H9 (cell line): ENCODE measurements at regions not wholly inside any gene's neighbourhood (a gene's known extent, or its start where the extent isn't known, plus 50 kb on each side); places are given as distances from the start of the nearest gene placed in this dataset.

Experiments
- DNase-seq: peaks from one replicate; pipeline ENCODE4 v3.0.0-alpha.2; 2017
- H2AFZ ChIP-seq: one replicate; pipeline ENCODE4 v1.6.1; 2013; ENCODE audit warnings: mild to moderate bottlenecking, low read length, control low read depth, moderate library complexity
- H2AK5ac ChIP-seq: 2 replicates; pipeline ENCODE4 v1.6.1; 2013; ENCODE audit warnings: low read length, control low read depth, mixed read lengths; ENCODE audit not compliant: insufficient read length
- H2BK120ac ChIP-seq: one replicate; pipeline ENCODE4 v1.6.1; 2013; ENCODE audit warnings: low read depth, mild to moderate bottlenecking, low read length, control low read depth, inconsistent platforms; ENCODE audit not compliant: poor library complexity, severe bottlenecking
- H2BK12ac ChIP-seq: 2 replicates; pipeline ENCODE4 v1.6.1; 2013; ENCODE audit warnings: low read length, control low read depth, mixed read lengths, low read depth; ENCODE audit not compliant: insufficient read length
- H2BK15ac ChIP-seq: 2 replicates; pipeline ENCODE4 v1.6.1; 2013; ENCODE audit warnings: low read depth, low read length, control low read depth
- H2BK20ac ChIP-seq: one replicate; pipeline ENCODE4 v1.6.1; 2013; ENCODE audit warnings: low read depth, mild to moderate bottlenecking, low read length, control low read depth, inconsistent platforms; ENCODE audit not compliant: poor library complexity, severe bottlenecking
- H2BK5ac ChIP-seq: 2 replicates; pipeline ENCODE4 v1.6.1; 2013; ENCODE audit warnings: low read length, control low read depth, mixed read lengths; ENCODE audit not compliant: insufficient read length
- H3K14ac ChIP-seq: 2 replicates; pipeline ENCODE4 v1.6.1; 2013; ENCODE audit warnings: low read length, control low read depth; ENCODE audit not compliant: insufficient read depth
- H3K18ac ChIP-seq: 2 replicates; pipeline ENCODE4 v1.6.1; 2013; ENCODE audit warnings: low read depth, mild to moderate bottlenecking, mixed read lengths, low read length, control low read depth; ENCODE audit not compliant: insufficient read length
- H3K23ac ChIP-seq: 2 replicates; pipeline ENCODE4 v1.6.1; 2013; ENCODE audit warnings: low read length, control low read depth, mixed read lengths, low read depth; ENCODE audit not compliant: insufficient read length
- H3K23me2 ChIP-seq: 2 replicates; pipeline ENCODE4 v1.6.1; 2013; ENCODE audit warnings: low read depth, mild to moderate bottlenecking, mixed read lengths, low read length, control low read depth; ENCODE audit not compliant: insufficient read length, poor library complexity, severe bottlenecking
- H3K27ac ChIP-seq: 2 replicates; pipeline ENCODE4 v1.5.1; 2013; ENCODE audit warnings: low read length, control low read depth, mixed read lengths, low read depth; ENCODE audit not compliant: insufficient read length
- H3K27me3 ChIP-seq: 2 replicates; pipeline ENCODE4 v1.6.1; 2013; ENCODE audit warnings: low read length, control low read depth, inconsistent platforms; ENCODE audit not compliant: insufficient read depth
- H3K4ac ChIP-seq: 2 replicates; pipeline ENCODE4 v1.6.1; 2013; ENCODE audit warnings: low read depth, mild to moderate bottlenecking, control low read depth, inconsistent platforms, low read length, moderate library complexity
- H3K4me1 ChIP-seq: 2 replicates; pipeline ENCODE4 v1.6.1; 2013; ENCODE audit warnings: low read length, control low read depth, inconsistent platforms; ENCODE audit not compliant: insufficient read depth
- H3K4me2 ChIP-seq: 2 replicates; pipeline ENCODE4 v1.6.1; 2013; ENCODE audit warnings: low read length, control low read depth, mixed read lengths; ENCODE audit not compliant: insufficient read length, insufficient read depth
- H3K56ac ChIP-seq: 2 replicates; pipeline ENCODE4 v1.6.1; 2013; ENCODE audit warnings: low read depth, mild to moderate bottlenecking, mixed read lengths, low read length, control low read depth; ENCODE audit not compliant: insufficient read length
- H3K79me1 ChIP-seq: 2 replicates; pipeline ENCODE4 v1.6.1; 2013; ENCODE audit warnings: low read depth, mild to moderate bottlenecking, moderate library complexity, low read length, control low read depth, inconsistent platforms; ENCODE audit not compliant: insufficient read depth, poor library complexity, severe bottlenecking
- H3K79me2 ChIP-seq: 2 replicates; pipeline ENCODE4 v1.6.1; 2013; ENCODE audit warnings: low read length, control low read depth, inconsistent platforms; ENCODE audit not compliant: insufficient read depth
- H3K9ac ChIP-seq: 2 replicates; pipeline ENCODE4 v1.6.1; 2013; ENCODE audit warnings: low read length, control low read depth, mixed read lengths; ENCODE audit not compliant: insufficient read length; ENCODE audit errors: extremely low read depth
- H3K9me3 ChIP-seq: one replicate; pipeline ENCODE4 v1.6.1; 2013; ENCODE audit warnings: low read depth, low read length, inconsistent platforms; ENCODE audit not compliant: control insufficient read depth
- H3T11ph ChIP-seq: one replicate; pipeline ENCODE4 v1.6.1; 2013; ENCODE audit warnings: mild to moderate bottlenecking, low read length, control low read depth, inconsistent platforms
- H4K20me1 ChIP-seq: one replicate; pipeline ENCODE4 v1.6.1; 2013; ENCODE audit not compliant: control insufficient read depth, insufficient read length, insufficient read depth
- H4K5ac ChIP-seq: 2 replicates; pipeline ENCODE4 v1.6.1; 2013; ENCODE audit warnings: low read depth, mild to moderate bottlenecking, mixed read lengths, low read length, control low read depth; ENCODE audit not compliant: insufficient read length
- H4K8ac ChIP-seq: replicated peaks from 2 replicates; pipeline ENCODE4 v1.6.1; 2013; ENCODE audit warnings: low read length, control low read depth, mixed read lengths, low read depth; ENCODE audit not compliant: insufficient read length
- H4K91ac ChIP-seq: 2 replicates; pipeline ENCODE4 v1.6.1; 2013; ENCODE audit warnings: low read depth, mild to moderate bottlenecking, moderate library complexity, mixed read lengths, low read length, control low read depth; ENCODE audit not compliant: insufficient read length
- H3K27ac Mint-ChIP-seq, 3 experiments: 2 replicates in 2 of 3; 3 replicates in 1 of 3; pipeline ENCODE4 v1.8.0; 2020 to 2021; ENCODE audit warnings: mixed read lengths in 3 of 3, mild to moderate bottlenecking in 1 of 3, moderate library complexity in 1 of 3
- H3K27me3 Mint-ChIP-seq: 2 replicates; pipeline ENCODE4 v1.8.0; 2021; ENCODE audit warnings: low read depth, mild to moderate bottlenecking, moderate library complexity, mixed read lengths
- H3K36me3 Mint-ChIP-seq, 3 experiments: 2 replicates in 2 of 3; 3 replicates in 1 of 3; pipeline ENCODE4 v1.8.0; 2020 to 2021; ENCODE audit warnings: low read depth in 3 of 3, mixed read lengths in 3 of 3; ENCODE audit not compliant: insufficient read depth in 1 of 3
- H3K4me1 Mint-ChIP-seq, 2 experiments: 2 replicates each; pipeline ENCODE4 v1.8.0; 2020; ENCODE audit warnings: mixed read lengths in 2 of 2
- H3K4me3 Mint-ChIP-seq, 2 experiments: 2 replicates in 1 of 2; 3 replicates in 1 of 2; pipeline ENCODE4 v1.8.0; 2020 to 2021; ENCODE audit warnings: mild to moderate bottlenecking in 2 of 2, mixed read lengths in 2 of 2, moderate library complexity in 1 of 2
- H3K9me3 Mint-ChIP-seq, 2 experiments: 2 replicates in 1 of 2; 3 replicates in 1 of 2; pipeline ENCODE4 v1.8.0; 2020; ENCODE audit warnings: mild to moderate bottlenecking in 2 of 2, mixed read lengths in 2 of 2, moderate library complexity in 1 of 2
- WGBS: extraction: QIAGEN DNeasy Blood & Tissue Kit; methylation state at CpG from one replicate; pipeline ENCODE4 v1.1.7; 2013; ENCODE audit warnings: missing lambda C conversion rate, low lambda C conversion rate, mixed read lengths; ENCODE audit not compliant: insufficient read length; ENCODE audit errors: extremely low coverage; 5-methylcytosine and 5-hydroxymethylcytosine counted together
- TF ChIP-seq, protein P1 (sequence below): fragments of 200-600 bp; sonication (generic); conservative IDR thresholded peaks from 3 replicates; pipeline ENCODE4 v1.8.0; 2021; ENCODE audit warnings: antibody characterized with exemption, mild to moderate bottlenecking

GRCh38 chr2:67879586-67880290 is 183.1 kb downstream of the C1D start:
- WGBS = no CpG with 5 or more reads among the region's 4 CpGs
- Histone ChIP-seq H2AFZ (no peak overlapping the region), H4K5ac (no peak overlapping the region), H2BK20ac (no peak overlapping the region), H3K4me1 (peaks cover 2% of the 10 kb centered on the region; the same call in 1 of the 2 replicates), H3K4me2 (no peak overlapping the region), H3K9ac (no peak overlapping the region), H4K8ac (no peak overlapping the region), H2BK5ac (no peak overlapping the region), H2AK5ac (no peak overlapping the region), H3K79me2 (no peaks in the 10 kb centered on the region), H3K23me2 (no peaks in the 10 kb centered on the region), H2BK12ac (no peak overlapping the region), H3K23ac (no peak overlapping the region), H4K91ac (no peak overlapping the region), H2BK15ac (no peak overlapping the region), H3K18ac (no peak overlapping the region), H3K79me1 (no peaks in the 10 kb centered on the region), H3K27me3 (no peaks in the 10 kb centered on the region; the same call in 1 of the 2 replicates), H3K56ac (no peak overlapping the region), H3K14ac (no peak overlapping the region), H3K4ac (no peak overlapping the region), H3K9me3 (no peaks in the 10 kb centered on the region), H3K27ac (no peak overlapping the region), H3T11ph (no peak overlapping the region), H4K20me1 (no peaks in the 10 kb centered on the region), H2BK120ac (no peak overlapping the region)
- TF ChIP-seq, protein P1, sequence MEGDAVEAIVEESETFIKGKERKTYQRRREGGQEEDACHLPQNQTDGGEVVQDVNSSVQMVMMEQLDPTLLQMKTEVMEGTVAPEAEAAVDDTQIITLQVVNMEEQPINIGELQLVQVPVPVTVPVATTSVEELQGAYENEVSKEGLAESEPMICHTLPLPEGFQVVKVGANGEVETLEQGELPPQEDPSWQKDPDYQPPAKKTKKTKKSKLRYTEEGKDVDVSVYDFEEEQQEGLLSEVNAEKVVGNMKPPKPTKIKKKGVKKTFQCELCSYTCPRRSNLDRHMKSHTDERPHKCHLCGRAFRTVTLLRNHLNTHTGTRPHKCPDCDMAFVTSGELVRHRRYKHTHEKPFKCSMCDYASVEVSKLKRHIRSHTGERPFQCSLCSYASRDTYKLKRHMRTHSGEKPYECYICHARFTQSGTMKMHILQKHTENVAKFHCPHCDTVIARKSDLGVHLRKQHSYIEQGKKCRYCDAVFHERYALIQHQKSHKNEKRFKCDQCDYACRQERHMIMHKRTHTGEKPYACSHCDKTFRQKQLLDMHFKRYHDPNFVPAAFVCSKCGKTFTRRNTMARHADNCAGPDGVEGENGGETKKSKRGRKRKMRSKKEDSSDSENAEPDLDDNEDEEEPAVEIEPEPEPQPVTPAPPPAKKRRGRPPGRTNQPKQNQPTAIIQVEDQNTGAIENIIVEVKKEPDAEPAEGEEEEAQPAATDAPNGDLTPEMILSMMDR = no peak
- H3K9me3 Mint-ChIP-seq = no peaks in the 10 kb centered on the region
- DNase-seq = no peak
- H3K4me3 Mint-ChIP-seq = no peak overlapping the region
- no peaks in the 10 kb centered on the region for H3K36me3 Mint-ChIP-seq
- peaks cover 12 to 15% of the 10 kb centered on the region in 2 experiments for H3K4me1 Mint-ChIP-seq
- H3K27me3 Mint-ChIP-seq = peaks cover 3% of the 10 kb centered on the region; the same call in 1 of the 2 replicates
- no peak overlapping the region for H3K27ac Mint-ChIP-seq
